Endodermal cell (in vitro differentiated cells): ENCODE measurements at regions not wholly inside any gene's neighbourhood (a gene's known extent, or its start where the extent isn't known, plus 50 kb on each side); places are given as distances from the start of the nearest gene placed in this dataset.

Source experiments
- DNase-seq: peaks from one replicate; pipeline ENCODE4 v3.0.0-alpha.2; 2017
- H3K27ac ChIP-seq: 2 replicates; pipeline ENCODE4 v1.5.1; 2013; ENCODE audit warnings: mild to moderate bottlenecking, low read depth, low read length, moderate library complexity
- H3K27me3 ChIP-seq: 2 replicates; pipeline ENCODE4 v1.6.1; 2013; ENCODE audit warnings: mild to moderate bottlenecking, low read length, moderate library complexity; ENCODE audit not compliant: insufficient read depth, control insufficient read depth, poor library complexity, severe bottlenecking
- H3K36me3 ChIP-seq: 2 replicates; pipeline ENCODE4 v1.7.0; 2013; ENCODE audit warnings: mild to moderate bottlenecking, low read length, moderate library complexity; ENCODE audit not compliant: control insufficient read depth, insufficient read depth
- H3K4me1 ChIP-seq: one replicate; pipeline ENCODE4 v1.7.0; 2013; ENCODE audit warnings: low read length; ENCODE audit not compliant: control insufficient read depth, insufficient read depth
- H3K4me3 ChIP-seq: 2 replicates; pipeline ENCODE4 v1.5.1; 2013; ENCODE audit warnings: mild to moderate bottlenecking, low read length, moderate library complexity
- H3K9ac ChIP-seq: 2 replicates; pipeline ENCODE4 v1.6.1; 2013; ENCODE audit warnings: mild to moderate bottlenecking, low read length, moderate library complexity; ENCODE audit not compliant: poor library complexity, severe bottlenecking; ENCODE audit errors: extremely low read depth
- H3K9me3 ChIP-seq: 2 replicates; pipeline ENCODE4 v1.6.1; 2013; ENCODE audit warnings: mild to moderate bottlenecking, low read length, moderate library complexity; ENCODE audit not compliant: control insufficient read depth
- H3K27ac Mint-ChIP-seq: 2 replicates; pipeline ENCODE4 v1.8.0; 2020; ENCODE audit warnings: mixed read lengths
- H3K27me3 Mint-ChIP-seq: 2 replicates; pipeline ENCODE4 v1.8.0; 2021; ENCODE audit warnings: mild to moderate bottlenecking, mixed read lengths; ENCODE audit not compliant: insufficient read depth
- H3K36me3 Mint-ChIP-seq: 2 replicates; pipeline ENCODE4 v1.8.0; 2020; ENCODE audit warnings: low read depth, mixed read lengths
- H3K4me1 Mint-ChIP-seq: 2 replicates; pipeline ENCODE4 v1.8.0; 2020; ENCODE audit warnings: mixed read lengths
- H3K4me3 Mint-ChIP-seq: 2 replicates; pipeline ENCODE4 v1.8.0; 2020; ENCODE audit warnings: mild to moderate bottlenecking, moderate library complexity, mixed read lengths
- H3K9me3 Mint-ChIP-seq: 2 replicates; pipeline ENCODE4 v1.8.0; 2020; ENCODE audit warnings: mild to moderate bottlenecking, mixed read lengths
- WGBS, 2 experiments: methylation state at CpG; one replicate each; pipeline versions ENCODE4 v1.1.5 to v1.1.7; 2013; ENCODE audit warnings: missing lambda C conversion rate in 2 of 2, mixed read lengths in 1 of 2; ENCODE audit not compliant: insufficient coverage in 1 of 2, insufficient read length in 1 of 2; 5-methylcytosine and 5-hydroxymethylcytosine counted together
- TF ChIP-seq, protein P1 (sequence below): fragments of 200-600 bp; sonication (generic); conservative IDR thresholded peaks from 2 replicates; pipeline ENCODE4 v1.5.0; 2021; ENCODE audit warnings: antibody characterized with exemption, mild to moderate bottlenecking

DNA sequence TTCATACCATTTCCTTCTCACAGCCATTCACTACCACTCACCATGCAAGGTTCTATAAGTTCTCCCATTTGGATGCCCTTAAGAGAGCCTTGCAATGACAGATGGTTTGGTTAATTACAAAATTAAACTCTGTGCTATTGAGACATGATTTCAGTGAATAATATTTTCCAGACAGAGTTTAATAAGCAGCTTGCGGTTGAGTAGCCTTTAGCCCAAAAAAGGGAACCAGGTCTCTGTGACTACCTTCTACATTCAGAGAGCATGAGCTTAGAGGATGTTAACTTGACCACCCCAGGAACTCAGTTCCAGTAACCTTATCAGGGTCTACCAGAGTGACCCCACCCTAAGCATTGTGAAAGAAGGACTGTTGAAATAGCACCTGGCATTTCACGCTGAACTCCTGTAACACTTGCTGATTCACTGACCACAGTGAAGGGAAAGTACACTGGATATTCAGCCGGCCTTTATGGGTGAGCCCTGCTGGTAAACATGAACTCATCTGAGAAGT lies 1173.1 kb upstream of the ZEB2 start:
- no peak overlapping the region for H3K27ac Mint-ChIP-seq
- no peaks in the 10 kb centered on the region for H3K27me3 Mint-ChIP-seq
- H3K4me1 ChIP-seq: no peaks in the 10 kb centered on the region
- H3K27ac ChIP-seq: no peak overlapping the region
- H3K36me3 Mint-ChIP-seq: no peaks in the 10 kb centered on the region
- no peaks in the 10 kb centered on the region for H3K9me3 ChIP-seq
- H3K27me3 ChIP-seq: no peaks in the 10 kb centered on the region
- no peak overlapping the region for H3K4me3 ChIP-seq
- TF ChIP-seq, protein P1, sequence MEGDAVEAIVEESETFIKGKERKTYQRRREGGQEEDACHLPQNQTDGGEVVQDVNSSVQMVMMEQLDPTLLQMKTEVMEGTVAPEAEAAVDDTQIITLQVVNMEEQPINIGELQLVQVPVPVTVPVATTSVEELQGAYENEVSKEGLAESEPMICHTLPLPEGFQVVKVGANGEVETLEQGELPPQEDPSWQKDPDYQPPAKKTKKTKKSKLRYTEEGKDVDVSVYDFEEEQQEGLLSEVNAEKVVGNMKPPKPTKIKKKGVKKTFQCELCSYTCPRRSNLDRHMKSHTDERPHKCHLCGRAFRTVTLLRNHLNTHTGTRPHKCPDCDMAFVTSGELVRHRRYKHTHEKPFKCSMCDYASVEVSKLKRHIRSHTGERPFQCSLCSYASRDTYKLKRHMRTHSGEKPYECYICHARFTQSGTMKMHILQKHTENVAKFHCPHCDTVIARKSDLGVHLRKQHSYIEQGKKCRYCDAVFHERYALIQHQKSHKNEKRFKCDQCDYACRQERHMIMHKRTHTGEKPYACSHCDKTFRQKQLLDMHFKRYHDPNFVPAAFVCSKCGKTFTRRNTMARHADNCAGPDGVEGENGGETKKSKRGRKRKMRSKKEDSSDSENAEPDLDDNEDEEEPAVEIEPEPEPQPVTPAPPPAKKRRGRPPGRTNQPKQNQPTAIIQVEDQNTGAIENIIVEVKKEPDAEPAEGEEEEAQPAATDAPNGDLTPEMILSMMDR: no peak
- no peak overlapping the region for H3K9ac ChIP-seq
- 70 to 86% methylated on average over 2 to 3 of the region's 3 CpGs for WGBS, 2 experiments
- H3K4me3 Mint-ChIP-seq: no peak overlapping the region
- no peaks in the 10 kb centered on the region for H3K9me3 Mint-ChIP-seq
- H3K36me3 ChIP-seq: no peaks in the 10 kb centered on the region
- peaks cover 8% of the 10 kb centered on the region for H3K4me1 Mint-ChIP-seq
- DNase-seq: no peak

DNA sequence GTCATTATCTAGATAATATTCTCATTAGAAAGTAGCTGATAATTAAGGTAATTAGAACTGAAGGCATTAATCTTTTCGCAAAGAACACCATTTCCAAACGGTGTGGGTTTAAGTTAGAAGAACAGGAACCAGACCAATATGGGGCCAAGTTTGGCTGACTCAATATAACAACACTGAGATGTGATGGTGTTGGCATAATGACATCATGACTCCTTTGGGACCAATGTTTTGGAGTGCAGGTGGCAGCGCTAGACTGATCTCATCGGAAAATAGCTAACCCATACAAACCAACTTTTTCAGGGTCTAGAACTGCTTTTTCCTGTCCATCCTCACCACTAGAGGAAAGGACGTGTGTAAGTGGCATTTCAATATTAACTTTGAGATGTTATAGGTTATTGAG lies 1171.7 kb upstream of the ZEB2 start:
- Histone ChIP-seq H3K4me3 (no peak overlapping the region), H3K27me3 (no peaks in the 10 kb centered on the region), H3K36me3 (no peaks in the 10 kb centered on the region), H3K9me3 (no peaks in the 10 kb centered on the region), H3K4me1 (no peaks in the 10 kb centered on the region), H3K27ac (no peak overlapping the region), H3K9ac (no peak overlapping the region)
- H3K27me3 Mint-ChIP-seq: no peaks in the 10 kb centered on the region
- H3K27ac Mint-ChIP-seq: no peak overlapping the region
- TF ChIP-seq, protein P1: no peak
- H3K36me3 Mint-ChIP-seq: no peaks in the 10 kb centered on the region
- H3K9me3 Mint-ChIP-seq: no peaks in the 10 kb centered on the region
- 50 to 95% methylated on average over 1 to 4 of the region's 5 CpGs for WGBS, 2 experiments
- DNase-seq: no peak
- peaks cover 19% of the 10 kb centered on the region for H3K4me1 Mint-ChIP-seq
- no peak overlapping the region for H3K4me3 Mint-ChIP-seq

DNA sequence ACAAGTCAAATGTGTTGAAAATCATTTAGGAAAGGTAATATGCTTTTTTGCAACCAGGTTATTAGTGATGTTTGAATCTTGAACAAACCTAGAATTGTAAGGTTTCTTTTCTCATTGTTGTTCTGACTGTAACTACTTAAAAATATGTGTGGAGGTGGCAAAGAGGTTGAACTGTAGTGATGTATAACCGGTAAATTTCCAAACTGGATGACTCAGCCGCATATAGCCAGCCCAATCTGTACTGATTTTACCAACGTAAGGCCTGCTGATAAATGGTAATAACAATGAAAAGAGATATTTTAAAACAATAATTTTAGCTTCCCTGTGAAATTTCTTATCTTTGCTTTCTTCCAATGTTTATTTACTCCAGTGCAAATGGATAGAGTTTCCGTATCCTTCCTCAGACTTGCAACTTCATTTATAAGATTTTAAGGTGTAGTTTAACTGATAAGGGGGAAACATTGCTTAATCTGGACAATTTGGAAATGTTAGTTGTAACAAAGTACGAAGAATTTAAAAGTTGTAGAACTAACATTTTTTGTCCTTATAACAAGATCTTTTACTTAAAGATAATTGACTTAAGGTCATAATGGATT lies 1170.4 kb upstream of the ZEB2 start:
- H3K4me3 Mint-ChIP-seq: no peak overlapping the region
- Histone ChIP-seq H3K4me1 (no peaks in the 10 kb centered on the region), H3K9me3 (no peaks in the 10 kb centered on the region), H3K4me3 (no peak overlapping the region), H3K36me3 (no peaks in the 10 kb centered on the region), H3K9ac (no peak overlapping the region), H3K27ac (no peak overlapping the region), H3K27me3 (no peaks in the 10 kb centered on the region)
- no peak for DNase-seq
- no peaks in the 10 kb centered on the region for H3K36me3 Mint-ChIP-seq
- H3K4me1 Mint-ChIP-seq: peaks cover 19% of the 10 kb centered on the region
- no peaks in the 10 kb centered on the region for H3K27me3 Mint-ChIP-seq
- H3K9me3 Mint-ChIP-seq: no peaks in the 10 kb centered on the region
- no peak overlapping the region for H3K27ac Mint-ChIP-seq
- 90 to 100% methylated on average over 1 to 4 of the region's 5 CpGs for WGBS, 2 experiments
- TF ChIP-seq, protein P1: no peak
